ENCODE measurements at regions not wholly inside any gene's neighbourhood (a gene's known extent, or its start where the extent isn't known, plus 50 kb on each side); places are given as distances from the start of the nearest gene placed in this dataset.

GRCh38 chr10:8171008-8171407 lies 116.5 kb downstream of the GATA3 start:
- no peak for TF ChIP-seq REST (IDR thresholded peaks at IDR 0.05; ENCODE audit: low read depth)
- no peak for TF ChIP-seq RAD21 (IDR thresholded peaks at IDR 0.05; ENCODE audit: low read depth)
- no peak for TF ChIP-seq CEBPB (IDR thresholded peaks at IDR 0.05)
- TF ChIP-seq TEAD4 (IDR thresholded peaks at IDR 0.05), result no peak
- TF ChIP-seq EP300 (IDR thresholded peaks at IDR 0.05; ENCODE audit: borderline replicate concordance), result no peak
